NCI-H345 treated with DMSO at 0.1 percent for 48 hours (cell line): ENCODE measurements at regions not wholly inside any gene's neighbourhood (a gene's known extent, or its start where the extent isn't known, plus 50 kb on each side); places are given as distances from the start of the nearest gene placed in this dataset.
"Not testable (repeated sequence)": the region's sequence is repeated elsewhere in the genome, so short reads cannot be mapped to it uniquely, and the experiment has no call there.

Experiments used
- DNase-seq: peaks from one replicate; lab custom pipeline; 2025; ENCODE audit not compliant: unreplicated experiment; lab: John Stamatoyannopoulos, UW

DNA sequence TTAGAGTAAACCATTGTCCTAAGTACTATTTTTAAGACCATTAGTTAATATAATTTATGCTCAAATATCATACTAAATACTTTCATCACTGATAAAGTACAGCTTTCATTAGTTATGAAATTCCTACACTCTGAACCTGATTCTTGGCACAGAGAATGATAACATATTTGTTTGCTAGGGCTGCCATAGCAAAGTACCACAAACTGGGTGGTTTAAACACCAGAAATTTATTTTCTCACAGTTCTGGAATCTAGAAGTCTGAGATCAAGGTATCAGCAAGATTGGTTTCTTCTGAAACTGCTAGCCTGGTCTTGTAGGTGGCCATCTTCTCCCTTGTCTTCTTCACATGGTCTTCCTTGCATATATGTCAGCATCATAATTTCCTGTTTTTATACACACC is 608.4 kb downstream of the TLE1 start:
- no peak for DNase-seq

DNA sequence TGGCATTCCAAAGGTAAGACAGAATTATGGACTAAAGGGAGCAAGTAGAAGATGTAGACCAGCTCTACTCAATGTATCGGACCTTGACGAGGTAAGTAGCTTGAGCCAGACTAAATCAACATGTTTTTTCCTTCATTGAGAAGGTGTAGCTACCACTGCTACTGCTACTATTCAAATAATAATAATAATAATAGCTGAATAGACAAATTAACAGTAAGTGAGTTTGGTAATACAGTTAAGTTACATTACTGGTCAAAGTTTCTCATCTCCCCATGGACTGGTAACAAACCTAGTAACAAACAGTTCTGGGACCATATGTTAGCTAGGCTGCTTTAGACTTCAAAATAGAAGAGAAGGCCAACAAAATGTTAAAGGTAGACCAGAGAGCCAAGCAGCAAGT is 609.2 kb downstream of the TLE1 start:
- DNase-seq = no peak

GRCh38 chr9:81079055-81079454 is 610.3 kb downstream of the TLE1 start:
- DNase-seq = no peak

DNA sequence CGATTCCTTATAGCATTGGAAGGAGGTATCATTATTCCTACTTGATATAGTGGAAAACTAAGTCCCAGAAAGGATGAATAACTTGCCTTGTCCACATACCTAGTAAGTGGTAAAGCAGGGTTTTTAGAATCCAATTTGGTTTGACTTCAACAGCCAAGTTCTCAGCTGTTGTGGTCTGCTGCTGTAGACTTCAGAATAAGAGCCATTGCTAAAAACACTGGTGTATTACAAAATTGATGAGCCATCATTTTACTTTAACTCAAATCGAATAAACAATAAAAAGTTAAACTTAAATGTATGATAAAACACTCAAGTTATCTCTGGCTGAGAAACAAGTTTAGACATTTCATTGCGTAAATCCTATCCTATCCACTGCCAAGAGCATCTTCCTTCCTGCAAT is 610.8 kb downstream of the TLE1 start:
- no peak for DNase-seq

GRCh38 chr9:81077572-81077971 is 611.8 kb downstream of the TLE1 start:
- no peak for DNase-seq

DNA sequence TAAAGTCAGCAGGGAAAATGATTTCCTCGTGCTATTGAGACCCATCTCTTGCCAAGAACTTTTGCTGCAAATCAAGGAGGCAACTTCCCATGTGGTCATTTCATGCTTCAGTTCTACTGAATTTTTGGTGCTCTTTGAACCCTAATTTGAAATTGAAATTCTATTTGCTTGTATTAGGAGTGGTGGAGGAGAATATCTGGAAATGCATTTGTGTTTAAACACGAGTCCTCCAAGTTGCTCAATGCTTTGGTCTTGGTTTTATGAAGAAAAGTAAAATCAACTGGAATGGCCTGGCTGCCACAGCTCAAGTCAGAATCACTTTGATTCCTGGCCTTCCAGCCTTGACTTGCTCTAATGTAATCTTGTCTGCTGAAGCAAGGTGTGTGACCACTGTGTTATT is 613.2 kb downstream of the TLE1 start:
- no peak for DNase-seq

- no peak for DNase-seq
Observed at GRCh38 chr9:81074221-81074620, 615.1 kb downstream of the TLE1 start.

DNA sequence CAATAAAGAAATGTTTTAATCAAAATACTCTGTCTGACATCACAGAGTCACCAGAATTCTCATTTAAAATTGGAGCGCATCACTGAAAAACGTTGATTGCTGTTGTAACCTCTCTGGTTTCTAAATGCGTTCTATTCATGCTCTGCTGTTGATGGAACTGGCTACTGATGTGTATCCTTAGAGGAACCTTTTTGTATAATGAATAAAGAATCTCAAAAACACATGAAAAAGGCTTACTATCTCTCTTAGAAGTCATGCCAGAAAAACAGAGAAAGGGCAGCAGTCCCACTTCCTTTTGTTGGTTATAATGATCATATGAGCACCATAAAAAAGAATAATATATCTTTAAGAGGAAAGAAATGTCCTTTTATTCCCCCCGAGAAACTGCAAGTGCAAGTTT is 615.5 kb downstream of the TLE1 start:
- no peak for DNase-seq

DNA sequence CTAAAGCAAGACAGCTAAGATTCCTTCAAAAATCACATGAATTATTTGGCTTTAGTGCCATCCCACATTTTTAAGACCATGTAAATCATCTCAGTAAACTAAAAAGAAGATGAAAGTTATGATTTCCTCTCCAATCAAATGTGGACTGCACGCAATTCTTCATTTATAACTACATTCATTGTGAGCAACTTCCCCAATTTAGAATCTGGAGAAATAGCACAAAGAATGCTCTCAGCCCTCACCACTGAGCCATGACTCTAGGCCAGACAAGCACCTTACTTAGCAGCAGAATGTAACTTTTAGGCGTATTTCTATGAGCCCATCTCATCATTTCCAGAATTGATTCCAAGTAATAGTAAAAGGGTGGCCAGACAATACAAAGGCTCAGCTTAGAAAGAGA is 616.6 kb downstream of the TLE1 start:
- DNase-seq = no peak

GRCh38 chr9:81071108-81071507 is 618.2 kb downstream of the TLE1 start:
- DNase-seq = no peak

GRCh38 chr9:81070689-81071088 is 618.7 kb downstream of the TLE1 start:
- no peak for DNase-seq

GRCh38 chr9:81069923-81070322 is 619.4 kb downstream of the TLE1 start:
- DNase-seq = no peak

- no peak for DNase-seq
Observed at GRCh38 chr9:81069038-81069795, 620.1 kb downstream of the TLE1 start.

GRCh38 chr9:81062995-81063394 is 626.4 kb downstream of the TLE1 start:
- DNase-seq = not testable (repeated sequence)

GRCh38 chr9:81058782-81059181 is 630.6 kb downstream of the TLE1 start:
- no peak for DNase-seq

GRCh38 chr9:81053298-81054025 is 635.9 kb downstream of the TLE1 start:
- no peak for DNase-seq

DNA sequence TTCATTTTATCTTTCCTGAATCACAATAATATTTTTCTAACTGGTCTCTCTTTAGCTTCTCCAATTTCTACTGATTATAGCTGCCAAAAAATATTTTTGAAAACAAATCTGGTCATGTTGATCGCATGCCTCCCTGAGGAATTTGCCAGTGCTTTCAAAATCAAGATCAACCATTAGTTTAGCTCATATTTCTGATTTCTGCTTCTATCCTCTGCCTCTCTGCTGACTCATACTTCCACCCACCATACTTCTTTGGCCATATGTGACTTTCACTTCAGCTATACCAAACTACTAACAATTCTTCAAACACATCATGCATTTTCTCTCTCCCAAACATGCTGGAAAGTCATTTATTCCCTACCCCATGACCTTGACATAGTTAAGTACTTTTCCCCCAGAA is 636.5 kb downstream of the TLE1 start:
- DNase-seq = no peak

- no peak for DNase-seq
Observed at GRCh38 chr9:81047280-81047679, 642.1 kb downstream of the TLE1 start.

DNA sequence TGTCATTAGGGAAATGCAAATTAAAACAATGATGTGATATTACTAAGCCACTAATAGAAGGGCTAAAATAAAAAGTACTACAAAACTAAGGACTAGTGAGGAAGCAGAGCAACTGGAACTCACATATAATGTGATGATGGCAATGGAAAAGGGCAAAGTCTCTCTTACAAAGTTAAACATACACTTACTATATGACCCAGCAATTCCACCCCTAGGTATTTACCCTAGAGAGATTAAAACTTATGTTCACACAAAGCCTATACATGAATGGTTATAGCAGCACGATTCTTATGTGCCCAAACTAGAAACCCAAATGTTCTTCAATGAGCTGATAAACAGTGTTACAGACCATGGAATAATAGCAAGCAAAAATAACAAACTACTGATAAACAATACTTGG is 643.7 kb downstream of the TLE1 start:
- no peak for DNase-seq

GRCh38 chr9:81037889-81038288 is 651.5 kb downstream of the TLE1 start:
- DNase-seq = no peak

DNA sequence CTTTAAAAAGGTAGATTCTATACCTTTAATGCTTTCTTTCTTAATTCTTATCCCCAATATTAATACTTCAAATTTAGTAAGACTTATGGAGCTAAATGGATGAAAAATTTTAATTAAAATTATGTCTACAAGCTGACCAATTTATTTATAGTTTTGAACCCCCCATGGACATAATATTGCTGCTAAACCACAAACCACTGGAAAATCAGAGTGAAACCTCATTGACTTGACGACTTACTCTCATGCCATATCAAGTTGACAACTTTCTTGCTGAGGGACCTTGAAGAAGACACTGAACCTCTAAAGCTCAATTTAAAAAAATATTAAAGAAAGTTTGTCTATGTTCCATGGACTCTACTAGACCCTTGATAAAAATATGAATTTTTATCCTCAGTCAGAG is 653.7 kb downstream of the TLE1 start:
- DNase-seq = no peak

DNA sequence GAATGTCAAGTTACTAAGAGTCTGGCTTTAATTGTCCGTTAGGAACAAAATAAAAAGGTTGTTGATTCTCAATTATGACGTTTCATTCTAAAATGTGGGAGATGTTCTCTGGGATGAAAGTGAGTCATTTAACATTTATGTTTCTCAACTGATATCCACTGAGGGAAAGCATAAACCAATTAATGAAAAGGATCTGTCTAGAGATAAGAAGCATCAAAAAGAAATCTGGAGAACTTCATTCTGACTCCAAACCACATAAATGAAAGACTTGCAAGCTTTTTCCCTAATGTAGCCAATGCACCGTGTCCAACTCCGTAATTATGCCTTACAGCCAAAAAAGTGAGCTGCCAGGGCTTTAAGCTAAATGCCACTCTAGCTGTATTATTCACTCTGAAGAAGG is 654.2 kb downstream of the TLE1 start:
- DNase-seq = no peak

DNA sequence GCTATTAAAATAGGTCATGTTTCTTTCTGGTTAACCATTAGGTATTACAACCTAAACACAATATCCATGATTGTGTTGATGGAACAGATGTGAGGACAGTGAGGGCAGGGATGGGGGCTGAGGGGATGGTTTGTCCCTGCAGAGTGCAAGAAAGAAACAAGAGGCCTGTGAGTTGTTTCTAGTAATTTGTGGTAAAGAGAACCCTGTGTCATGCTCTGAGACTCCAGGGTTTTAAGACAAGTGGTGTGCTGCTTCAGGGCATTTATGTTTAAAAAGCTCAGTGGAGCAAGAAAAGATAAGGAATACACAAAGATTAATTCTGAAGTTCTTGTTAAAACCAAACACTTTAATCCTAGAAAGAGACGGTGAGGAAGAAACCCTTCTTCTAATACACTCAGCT is 656.5 kb downstream of the TLE1 start:
- no peak for DNase-seq
